ENCODE measurements at regions not wholly inside any gene's neighbourhood (a gene's known extent, or its start where the extent isn't known, plus 50 kb on each side); places are given as distances from the start of the nearest gene placed in this dataset.

DNA sequence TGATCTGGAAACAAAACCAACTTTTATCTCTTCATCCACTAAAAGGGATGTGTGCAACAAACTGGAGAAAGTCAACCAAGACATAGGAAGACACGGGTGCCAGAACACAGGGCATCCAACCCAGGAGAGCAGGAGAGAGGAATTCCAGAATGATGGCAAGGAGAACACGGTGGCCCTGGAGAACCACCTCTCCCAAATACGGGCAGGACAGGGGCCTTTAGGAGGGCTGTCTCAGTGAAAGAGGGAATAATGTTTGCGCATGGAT, 93.4 kb upstream of the EGLN3 start:
- DNase-seq (ENCODE audit: extremely low read depth, low read depth), result no peak
- TF ChIP-seq, protein P1, sequence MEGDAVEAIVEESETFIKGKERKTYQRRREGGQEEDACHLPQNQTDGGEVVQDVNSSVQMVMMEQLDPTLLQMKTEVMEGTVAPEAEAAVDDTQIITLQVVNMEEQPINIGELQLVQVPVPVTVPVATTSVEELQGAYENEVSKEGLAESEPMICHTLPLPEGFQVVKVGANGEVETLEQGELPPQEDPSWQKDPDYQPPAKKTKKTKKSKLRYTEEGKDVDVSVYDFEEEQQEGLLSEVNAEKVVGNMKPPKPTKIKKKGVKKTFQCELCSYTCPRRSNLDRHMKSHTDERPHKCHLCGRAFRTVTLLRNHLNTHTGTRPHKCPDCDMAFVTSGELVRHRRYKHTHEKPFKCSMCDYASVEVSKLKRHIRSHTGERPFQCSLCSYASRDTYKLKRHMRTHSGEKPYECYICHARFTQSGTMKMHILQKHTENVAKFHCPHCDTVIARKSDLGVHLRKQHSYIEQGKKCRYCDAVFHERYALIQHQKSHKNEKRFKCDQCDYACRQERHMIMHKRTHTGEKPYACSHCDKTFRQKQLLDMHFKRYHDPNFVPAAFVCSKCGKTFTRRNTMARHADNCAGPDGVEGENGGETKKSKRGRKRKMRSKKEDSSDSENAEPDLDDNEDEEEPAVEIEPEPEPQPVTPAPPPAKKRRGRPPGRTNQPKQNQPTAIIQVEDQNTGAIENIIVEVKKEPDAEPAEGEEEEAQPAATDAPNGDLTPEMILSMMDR (IDR thresholded peaks at IDR 0.05; ENCODE audit: low read depth, low read length), result no peak

DNA sequence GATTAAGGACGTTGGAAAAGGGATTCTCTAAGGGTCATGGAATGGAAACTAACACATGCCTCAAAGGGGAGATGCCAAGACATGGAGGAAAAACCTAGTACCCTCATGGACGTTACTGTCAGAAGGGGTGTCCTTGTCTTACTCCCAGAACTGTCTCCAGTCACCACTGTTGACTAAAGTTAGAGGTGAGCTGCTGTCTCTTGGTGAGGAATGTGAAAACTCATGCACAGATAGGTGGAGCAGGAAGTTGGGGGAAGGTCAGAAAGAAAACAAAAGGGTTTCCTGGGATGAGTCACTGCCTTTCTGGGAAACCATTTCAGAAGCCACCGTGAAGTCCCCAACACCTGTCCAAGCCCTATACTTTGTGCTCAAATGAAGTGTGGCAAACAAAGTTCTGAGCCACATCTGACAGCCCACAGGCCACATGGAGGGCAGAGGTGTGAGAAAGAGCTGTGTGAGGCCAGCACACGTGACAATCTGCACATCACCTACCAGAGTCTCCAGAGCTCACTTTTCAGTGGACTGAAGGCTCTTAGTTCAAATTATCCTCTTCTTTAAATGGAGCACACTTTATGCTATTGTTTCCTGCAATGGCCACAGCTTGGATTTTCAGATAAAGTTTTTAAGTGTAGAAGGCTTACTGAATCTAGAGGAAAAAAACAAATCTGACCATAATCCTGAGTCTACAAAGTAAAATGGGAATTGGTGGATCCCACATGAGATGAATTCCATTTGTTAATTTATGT, 92.9 kb upstream of the EGLN3 start:
- no peak for DNase-seq (ENCODE audit: extremely low read depth, low read depth)
- TF ChIP-seq, protein P1 (IDR thresholded peaks at IDR 0.05; ENCODE audit: low read depth, low read length), result no peak

GRCh38 chr14:34041220-34041619, 90.3 kb upstream of the EGLN3 start:
- TF ChIP-seq, protein P1 (IDR thresholded peaks at IDR 0.05; ENCODE audit: low read depth, low read length), result no peak
- no peak for DNase-seq (ENCODE audit: extremely low read depth, low read depth)

DNA sequence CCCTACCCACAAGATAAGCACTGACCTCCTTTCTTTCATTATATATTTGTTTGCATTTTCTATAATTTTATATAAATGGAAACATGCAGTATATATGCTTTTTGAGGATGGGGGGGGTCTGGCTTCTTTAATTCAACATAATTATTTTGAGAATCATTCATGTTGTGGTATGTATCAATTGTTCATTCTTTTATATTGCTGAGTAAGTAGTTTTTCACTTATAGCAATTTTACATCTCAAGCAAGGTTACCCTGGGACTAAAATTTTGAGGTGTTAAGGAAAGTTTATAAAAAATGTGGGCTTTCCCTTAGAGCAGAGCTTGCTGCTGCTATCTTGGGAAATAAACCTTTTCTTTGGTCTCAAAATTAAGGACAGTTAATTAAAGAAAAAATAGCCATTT, 89.9 kb upstream of the EGLN3 start:
- TF ChIP-seq, protein P1 (IDR thresholded peaks at IDR 0.05; ENCODE audit: low read depth, low read length), result no peak

DNA sequence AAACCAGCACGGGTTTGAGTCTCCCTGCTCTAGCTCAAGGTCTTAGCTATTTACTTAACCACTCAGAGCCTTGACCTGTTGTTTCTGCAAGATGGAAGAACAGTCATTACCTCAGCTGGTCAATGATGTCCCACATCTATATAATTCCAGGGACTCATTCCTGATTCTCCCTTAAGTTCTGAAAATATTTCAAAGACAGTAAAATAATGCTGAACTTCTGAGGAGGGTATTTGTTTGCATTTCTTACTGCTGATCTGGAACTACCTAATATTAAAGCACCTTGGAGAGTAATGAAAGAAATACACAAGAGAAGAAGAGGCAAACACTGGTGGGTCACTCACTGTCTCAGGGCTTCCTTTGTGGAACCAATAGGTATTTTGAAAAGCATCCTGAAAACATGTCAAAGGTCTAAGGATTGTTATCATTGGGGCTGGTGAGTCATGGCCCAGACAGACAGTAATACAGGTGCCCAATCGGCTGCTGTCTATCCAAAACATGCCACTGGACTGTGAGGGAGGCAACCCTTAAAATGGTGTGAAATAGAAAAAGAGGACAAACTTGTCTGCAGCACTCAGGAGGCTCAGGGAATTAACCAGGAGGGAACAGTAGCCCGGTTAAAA, 88.7 kb upstream of the EGLN3 start:
- TF ChIP-seq, protein P1 (IDR thresholded peaks at IDR 0.05; ENCODE audit: low read depth, low read length), result no peak
- DNase-seq (ENCODE audit: extremely low read depth, low read depth), result no peak

More for the DNA sequence above, 89.9 kb upstream of the EGLN3 start:
- no peak for DNase-seq (ENCODE audit: extremely low read depth, low read depth)

- TF ChIP-seq, protein P1 (IDR thresholded peaks at IDR 0.05; ENCODE audit: low read depth, low read length), result no peak
- no peak for DNase-seq (ENCODE audit: extremely low read depth, low read depth)
Measured at GRCh38 chr14:34038358-34039057, 87.6 kb upstream of the EGLN3 start.

DNA sequence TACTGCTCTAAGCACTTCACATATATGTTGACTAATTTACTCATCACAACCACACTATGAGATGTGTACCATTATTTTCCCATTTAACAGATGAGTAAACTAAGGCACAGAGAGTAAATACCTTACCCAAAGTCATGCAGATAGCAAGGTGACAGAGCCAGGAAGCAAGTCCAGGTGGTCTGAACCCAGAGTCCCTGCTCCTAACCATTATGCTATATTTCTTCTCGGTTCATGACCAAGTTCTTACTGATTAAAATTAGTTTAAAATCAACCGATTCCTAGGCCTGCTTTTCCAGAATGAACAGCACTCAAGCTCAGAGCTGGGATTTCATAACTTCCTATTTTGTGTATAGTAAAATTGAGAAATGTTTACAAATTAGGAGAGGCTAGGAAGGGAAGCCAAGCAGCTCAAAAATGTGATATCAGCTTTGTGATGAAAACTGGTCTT, 85.5 kb upstream of the EGLN3 start:
- DNase-seq (ENCODE audit: extremely low read depth, low read depth), result peak; percentile 29

More for the DNA sequence above, 85.5 kb upstream of the EGLN3 start:
- TF ChIP-seq, protein P1 (IDR thresholded peaks at IDR 0.05; ENCODE audit: low read depth, low read length), result no peak
